ENCODE measurements at regions not wholly inside any gene's neighbourhood (a gene's known extent, or its start where the extent isn't known, plus 50 kb on each side); places are given as distances from the start of the nearest gene placed in this dataset.

DNA sequence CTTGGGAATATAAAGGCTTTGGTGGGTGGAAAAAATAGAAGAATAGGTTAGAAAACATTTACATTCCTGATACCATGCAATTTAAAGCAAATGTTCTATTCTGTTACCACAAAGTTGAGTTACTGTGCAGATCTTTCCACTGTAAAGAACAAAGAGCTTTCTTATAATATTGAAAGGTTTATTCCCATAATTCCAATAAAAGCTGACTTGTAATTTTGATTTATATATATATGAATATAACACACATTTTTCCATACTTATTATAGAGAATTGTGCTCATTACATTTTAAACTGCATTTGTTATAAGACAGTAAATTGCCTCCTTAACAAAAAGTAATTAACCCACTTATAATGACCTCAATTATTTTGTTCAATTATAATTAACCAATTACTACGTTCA is 135.9 kb downstream of the RNASET2 start:
- Mint-ChIP-seq H3K4me1 (ENCODE audit: low read depth, unreplicated experiment) (no peaks in the 10 kb centered on the region), H3K36me3 (ENCODE audit: insufficient read depth, unreplicated experiment) (no peaks in the 10 kb centered on the region), H3K27me3 (ENCODE audit: unreplicated experiment) (no peaks in the 10 kb centered on the region), H3K9me3 (ENCODE audit: low read depth, unreplicated experiment) (no peaks in the 10 kb centered on the region), H3K4me3 (ENCODE audit: low read depth, unreplicated experiment) (no peak overlapping the region), H3K27ac (ENCODE audit: unreplicated experiment) (no peak overlapping the region)
- CTCF ChIA-PET, result no interaction called here
- DNase-seq, result no peak
- BruUV-seq (replicated peaks), result no TSS peak
- TF ChIP-seq, protein P1, sequence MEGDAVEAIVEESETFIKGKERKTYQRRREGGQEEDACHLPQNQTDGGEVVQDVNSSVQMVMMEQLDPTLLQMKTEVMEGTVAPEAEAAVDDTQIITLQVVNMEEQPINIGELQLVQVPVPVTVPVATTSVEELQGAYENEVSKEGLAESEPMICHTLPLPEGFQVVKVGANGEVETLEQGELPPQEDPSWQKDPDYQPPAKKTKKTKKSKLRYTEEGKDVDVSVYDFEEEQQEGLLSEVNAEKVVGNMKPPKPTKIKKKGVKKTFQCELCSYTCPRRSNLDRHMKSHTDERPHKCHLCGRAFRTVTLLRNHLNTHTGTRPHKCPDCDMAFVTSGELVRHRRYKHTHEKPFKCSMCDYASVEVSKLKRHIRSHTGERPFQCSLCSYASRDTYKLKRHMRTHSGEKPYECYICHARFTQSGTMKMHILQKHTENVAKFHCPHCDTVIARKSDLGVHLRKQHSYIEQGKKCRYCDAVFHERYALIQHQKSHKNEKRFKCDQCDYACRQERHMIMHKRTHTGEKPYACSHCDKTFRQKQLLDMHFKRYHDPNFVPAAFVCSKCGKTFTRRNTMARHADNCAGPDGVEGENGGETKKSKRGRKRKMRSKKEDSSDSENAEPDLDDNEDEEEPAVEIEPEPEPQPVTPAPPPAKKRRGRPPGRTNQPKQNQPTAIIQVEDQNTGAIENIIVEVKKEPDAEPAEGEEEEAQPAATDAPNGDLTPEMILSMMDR (IDR thresholded peaks at IDR 0.05; ENCODE audit: unreplicated experiment), result no peak
- intact Hi-C loops (cut with micrococcal nuclease; ENCODE audit: unreplicated experiment), result no loop called here

DNA sequence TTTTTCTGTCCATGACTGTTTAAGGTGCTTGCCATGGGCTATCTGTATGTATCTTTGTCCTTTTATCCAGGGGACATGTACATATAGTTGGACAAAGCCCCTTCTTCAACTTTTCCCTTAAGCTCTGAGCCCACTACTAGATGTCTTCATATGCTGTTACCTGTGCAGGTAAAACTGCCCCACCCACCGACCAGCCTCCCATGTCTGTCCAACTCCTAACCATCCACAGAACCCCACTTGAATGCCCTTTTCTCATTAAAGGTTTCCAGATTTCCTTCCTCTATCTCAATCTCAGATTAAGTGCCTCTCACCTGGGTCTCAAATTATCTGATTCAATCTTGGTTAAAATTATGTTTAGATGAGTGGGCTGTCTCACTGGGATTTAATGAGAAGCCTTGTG is 136.3 kb downstream of the RNASET2 start:
- H3K27ac Mint-ChIP-seq (ENCODE audit: unreplicated experiment), result no peak overlapping the region
- H3K36me3 Mint-ChIP-seq (ENCODE audit: insufficient read depth, unreplicated experiment), result no peaks in the 10 kb centered on the region
- H3K4me1 Mint-ChIP-seq (ENCODE audit: low read depth, unreplicated experiment), result no peaks in the 10 kb centered on the region
- no peaks in the 10 kb centered on the region for H3K27me3 Mint-ChIP-seq (ENCODE audit: unreplicated experiment)
- BruUV-seq (replicated peaks), result no TSS peak
- TF ChIP-seq, protein P1 (IDR thresholded peaks at IDR 0.05; ENCODE audit: unreplicated experiment), result no peak
- CTCF ChIA-PET, result no interaction called here
- no peak for DNase-seq
- H3K9me3 Mint-ChIP-seq (ENCODE audit: low read depth, unreplicated experiment), result no peaks in the 10 kb centered on the region
- intact Hi-C loops (cut with micrococcal nuclease; ENCODE audit: unreplicated experiment), result no loop called here
- no peak overlapping the region for H3K4me3 Mint-ChIP-seq (ENCODE audit: low read depth, unreplicated experiment)

DNA sequence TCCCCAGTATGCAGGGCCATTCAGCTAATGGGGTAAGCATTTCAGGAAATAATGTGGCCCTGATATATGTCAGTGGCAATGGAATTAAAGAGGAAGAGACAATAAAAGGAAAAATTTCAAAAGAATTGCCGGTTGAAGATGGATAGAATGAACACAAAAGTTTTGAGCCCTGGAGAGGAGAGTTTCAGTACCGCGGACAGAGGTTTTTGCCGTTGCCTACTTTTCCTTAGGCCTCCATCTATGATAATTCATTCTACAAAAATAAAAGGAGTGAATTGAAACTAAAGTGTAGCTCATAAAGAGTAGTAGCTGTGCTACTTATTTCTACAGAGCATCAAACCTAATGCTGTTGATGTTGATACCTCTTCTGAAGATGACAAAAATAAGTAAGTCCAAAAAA is 140.7 kb downstream of the RNASET2 start:
- DNase-seq, result no peak
- intact Hi-C loops (cut with micrococcal nuclease; ENCODE audit: unreplicated experiment), result no loop called here
- no peaks in the 10 kb centered on the region for H3K27me3 Mint-ChIP-seq (ENCODE audit: unreplicated experiment)
- no peak overlapping the region for H3K27ac Mint-ChIP-seq (ENCODE audit: unreplicated experiment)
- H3K4me1 Mint-ChIP-seq (ENCODE audit: low read depth, unreplicated experiment), result no peaks in the 10 kb centered on the region
- H3K4me3 Mint-ChIP-seq (ENCODE audit: low read depth, unreplicated experiment), result no peak overlapping the region
- CTCF ChIA-PET, result no interaction called here
- TF ChIP-seq, protein P1 (IDR thresholded peaks at IDR 0.05; ENCODE audit: unreplicated experiment), result no peak
- H3K36me3 Mint-ChIP-seq (ENCODE audit: insufficient read depth, unreplicated experiment), result no peaks in the 10 kb centered on the region
- H3K9me3 Mint-ChIP-seq (ENCODE audit: low read depth, unreplicated experiment), result no peaks in the 10 kb centered on the region
- BruUV-seq (replicated peaks), result no TSS peak

DNA sequence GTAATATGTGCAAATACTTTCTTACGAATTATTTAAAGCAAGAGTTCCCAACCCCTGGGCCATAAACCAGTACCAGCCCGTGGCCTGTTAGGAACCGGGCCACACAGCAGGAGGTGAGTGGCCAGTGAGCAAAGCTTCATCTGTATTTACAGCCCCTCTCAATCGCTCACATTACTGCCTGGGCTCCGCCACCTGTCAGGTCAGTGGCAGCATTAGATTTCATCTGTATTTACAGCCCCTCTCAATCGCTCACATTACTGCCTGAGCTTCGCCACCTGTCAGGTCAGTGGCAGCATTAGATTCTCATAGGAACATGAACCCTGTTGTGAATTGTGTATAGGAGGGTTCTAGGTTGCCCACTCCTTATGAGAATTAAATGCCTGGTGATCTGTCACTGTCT is 142.0 kb downstream of the RNASET2 start:
- TF ChIP-seq, protein P1 (IDR thresholded peaks at IDR 0.05; ENCODE audit: unreplicated experiment), result no peak
- no peak overlapping the region for H3K27ac Mint-ChIP-seq (ENCODE audit: unreplicated experiment)
- CTCF ChIA-PET, result no interaction called here
- H3K4me3 Mint-ChIP-seq (ENCODE audit: low read depth, unreplicated experiment), result no peak overlapping the region
- intact Hi-C loops (cut with micrococcal nuclease; ENCODE audit: unreplicated experiment), result no loop called here
- H3K4me1 Mint-ChIP-seq (ENCODE audit: low read depth, unreplicated experiment), result no peaks in the 10 kb centered on the region
- no peaks in the 10 kb centered on the region for H3K9me3 Mint-ChIP-seq (ENCODE audit: low read depth, unreplicated experiment)
- DNase-seq, result no peak
- BruUV-seq (replicated peaks), result no TSS peak
- H3K36me3 Mint-ChIP-seq (ENCODE audit: insufficient read depth, unreplicated experiment), result no peaks in the 10 kb centered on the region
- H3K27me3 Mint-ChIP-seq (ENCODE audit: unreplicated experiment), result peaks cover 11% of the 10 kb centered on the region

DNA sequence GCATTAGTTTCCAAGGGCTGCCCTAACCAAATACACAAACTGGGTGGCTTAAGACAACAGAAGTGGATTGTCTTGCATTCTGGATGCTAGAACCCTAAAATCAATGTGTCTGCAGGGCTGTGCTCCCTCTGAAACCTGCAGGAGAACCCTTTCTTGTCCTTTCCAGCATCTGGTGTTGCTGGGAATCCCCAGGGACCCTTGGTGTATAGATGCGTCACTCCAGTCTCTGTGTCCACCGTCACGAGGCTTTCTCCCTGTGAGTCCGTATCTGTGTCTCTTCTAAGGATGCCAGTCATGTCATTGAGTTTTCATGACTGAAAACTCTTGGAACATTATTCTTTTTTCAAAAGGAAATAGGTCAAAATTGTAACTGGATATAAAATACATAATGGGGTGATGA is 142.9 kb downstream of the RNASET2 start:
- H3K27ac Mint-ChIP-seq (ENCODE audit: unreplicated experiment), result no peak overlapping the region
- no TSS peak for BruUV-seq (replicated peaks)
- CTCF ChIA-PET, result no interaction called here
- no peak for DNase-seq
- peaks cover 21% of the 10 kb centered on the region for H3K27me3 Mint-ChIP-seq (ENCODE audit: unreplicated experiment)
- TF ChIP-seq, protein P1 (IDR thresholded peaks at IDR 0.05; ENCODE audit: unreplicated experiment), result no peak
- H3K36me3 Mint-ChIP-seq (ENCODE audit: insufficient read depth, unreplicated experiment), result no peaks in the 10 kb centered on the region
- H3K4me3 Mint-ChIP-seq (ENCODE audit: low read depth, unreplicated experiment), result no peak overlapping the region
- H3K4me1 Mint-ChIP-seq (ENCODE audit: low read depth, unreplicated experiment), result no peaks in the 10 kb centered on the region
- intact Hi-C loops (cut with micrococcal nuclease; ENCODE audit: unreplicated experiment), result no loop called here
- no peaks in the 10 kb centered on the region for H3K9me3 Mint-ChIP-seq (ENCODE audit: low read depth, unreplicated experiment)

Data from Calu3 (cell line).